Prostate gland (tissue), 2 donors: ENCODE measurements at regions not wholly inside any gene's neighbourhood (a gene's known extent, or its start where the extent isn't known, plus 50 kb on each side); places are given as distances from the start of the nearest gene placed in this dataset.

Experiments
- CTCF ChIP-seq, 4 experiments: fragments of 200-600 bp in 2 of 4; fragments of 450-650 bp in 2 of 4; sonication (generic) in 2 of 4; IDR thresholded peaks; 1 replicate in 3 of 4; 2 replicates in 1 of 4; pipeline ENCODE4 v1.5.1; 2016 to 2019; ENCODE audit warnings: antibody characterized with exemption in 4 of 4, mild to moderate bottlenecking in 2 of 4, moderate library complexity in 2 of 4
- POLR2A ChIP-seq: fragments of 450-650 bp; IDR thresholded peaks from one replicate; pipeline ENCODE4 v1.6.1; 2016; ENCODE audit warnings: antibody characterized with exemption, mild to moderate bottlenecking
- POLR2AphosphoS5 ChIP-seq: sonication (generic); formaldehyde crosslinking; IDR thresholded peaks from one replicate; pipeline ENCODE4 v1.6.1; 2017; ENCODE audit warnings: antibody characterized with exemption

GRCh38 chr10:78392197-78392596 is 358.5 kb downstream of the RPS24 start:
- TF ChIP-seq CTCF (IDR thresholded peaks at IDR 0.05) (no peak), POLR2A (no peak), POLR2AphosphoS5 (no peak)
